H1 (cell line): ENCODE measurements at regions not wholly inside any gene's neighbourhood (a gene's known extent, or its start where the extent isn't known, plus 50 kb on each side); places are given as distances from the start of the nearest gene placed in this dataset.

Experiments used
- E2F6 ChIP-seq: IDR thresholded peaks from 2 replicates; pipeline ENCODE4 v1.6.1; 2012; ENCODE audit warnings: inconsistent platforms
- MAX ChIP-seq: IDR thresholded peaks from 2 replicates; pipeline ENCODE4 v1.6.1; 2012; ENCODE audit warnings: inconsistent platforms

GRCh38 chrX:22795671-22796070 is 204.1 kb upstream of the DDX53 start (continued):
- no peak for TF ChIP-seq E2F6
- no peak for TF ChIP-seq MAX
- TF ChIP-seq, all 59 proteins: peak for 0
